NT2/D1 (cell line): ENCODE measurements at regions not wholly inside any gene's neighbourhood (a gene's known extent, or its start where the extent isn't known, plus 50 kb on each side); places are given as distances from the start of the nearest gene placed in this dataset.

Source experiments
- SUZ12 ChIP-seq: IDR thresholded peaks from 2 replicates; pipeline ENCODE4 v1.6.1; 2011; ENCODE audit not compliant: insufficient read length, insufficient read depth; ENCODE audit errors: extremely low read depth
- YY1 ChIP-seq: IDR thresholded peaks from 2 replicates; pipeline ENCODE4 v1.6.1; 2011; ENCODE audit not compliant: insufficient read length, insufficient read depth
- ZNF274 ChIP-seq: IDR thresholded peaks from 2 replicates; pipeline ENCODE4 v1.6.1; 2011; ENCODE audit warnings: mild to moderate bottlenecking, low read depth, low read length

- TF ChIP-seq YY1, result no peak
- TF ChIP-seq ZNF274, result no peak
- no peak for TF ChIP-seq SUZ12
Measured at GRCh38 chr21:15487196-15487550, 242.6 kb upstream of the USP25 start.
